Stromal cell of bone marrow (primary cell): ENCODE measurements at regions not wholly inside any gene's neighbourhood (a gene's known extent, or its start where the extent isn't known, plus 50 kb on each side); places are given as distances from the start of the nearest gene placed in this dataset.

Source experiments
- DNase-seq: peaks from one replicate; pipeline ENCODE4 v3.0.0-alpha.2; 2012; ENCODE audit warnings: low read depth

- DNase-seq, result no peak
Observed at GRCh38 chr11:42179216-42179615, 719.8 kb upstream of the LRRC4C start.

- no peak for DNase-seq
Observed at GRCh38 chr11:42195289-42196013, 736.0 kb upstream of the LRRC4C start.

- DNase-seq, result no peak
Observed at GRCh38 chr11:42200311-42200710, 740.9 kb upstream of the LRRC4C start.

GRCh38 chr11:42201603-42202148, 742.2 kb upstream of the LRRC4C start:
- DNase-seq, result no peak

GRCh38 chr11:42205518-42205917, 746.1 kb upstream of the LRRC4C start:
- no peak for DNase-seq

- DNase-seq, result no peak
Observed at GRCh38 chr11:42225664-42226063, 766.2 kb upstream of the LRRC4C start.

- DNase-seq, result no peak
Observed at GRCh38 chr11:42232673-42233072, 773.2 kb upstream of the LRRC4C start.

- DNase-seq, result no peak
Observed at GRCh38 chr11:42234451-42234951, 775.0 kb upstream of the LRRC4C start.

GRCh38 chr11:42237701-42238235, 778.3 kb upstream of the LRRC4C start:
- no peak for DNase-seq

- DNase-seq, result peak; percentile 29
Observed at GRCh38 chr11:42239188-42239587, 779.7 kb upstream of the LRRC4C start.

- DNase-seq, result no peak
Observed at GRCh38 chr11:42243385-42243784, 783.9 kb upstream of the LRRC4C start.

- DNase-seq, result no peak
Observed at GRCh38 chr11:42244376-42244775, 784.9 kb upstream of the LRRC4C start.

- no peak for DNase-seq
Observed at GRCh38 chr11:42249401-42249800, 789.9 kb upstream of the LRRC4C start.

- DNase-seq, result no peak
Observed at GRCh38 chr11:42249956-42250355, 790.5 kb upstream of the LRRC4C start.

GRCh38 chr11:42251984-42252383, 792.5 kb upstream of the LRRC4C start:
- no peak for DNase-seq

- DNase-seq, result no peak
Observed at GRCh38 chr11:42253156-42253555, 793.7 kb upstream of the LRRC4C start.

- no peak for DNase-seq
Observed at GRCh38 chr11:42255906-42256305, 796.5 kb upstream of the LRRC4C start.

- no peak for DNase-seq
Observed at GRCh38 chr11:42257534-42257933, 798.1 kb upstream of the LRRC4C start.

GRCh38 chr11:42265072-42265471, 805.6 kb upstream of the LRRC4C start:
- no peak for DNase-seq

GRCh38 chr11:42271306-42271705, 811.9 kb upstream of the LRRC4C start:
- no peak for DNase-seq

GRCh38 chr11:42273977-42274376, 814.5 kb upstream of the LRRC4C start:
- DNase-seq, result no peak

GRCh38 chr11:42296910-42297309, 837.5 kb upstream of the LRRC4C start:
- no peak for DNase-seq

- no peak for DNase-seq
Observed at GRCh38 chr11:42299780-42300179, 840.3 kb upstream of the LRRC4C start.

- DNase-seq, result no peak
Observed at GRCh38 chr11:42301777-42302176, 842.3 kb upstream of the LRRC4C start.
